ENCODE measurements at regions not wholly inside any gene's neighbourhood (a gene's known extent, or its start where the extent isn't known, plus 50 kb on each side); places are given as distances from the start of the nearest gene placed in this dataset.
"Not testable (repeated sequence)": the region's sequence is repeated elsewhere in the genome, so short reads cannot be mapped to it uniquely, and the experiment has no call there.

DNA sequence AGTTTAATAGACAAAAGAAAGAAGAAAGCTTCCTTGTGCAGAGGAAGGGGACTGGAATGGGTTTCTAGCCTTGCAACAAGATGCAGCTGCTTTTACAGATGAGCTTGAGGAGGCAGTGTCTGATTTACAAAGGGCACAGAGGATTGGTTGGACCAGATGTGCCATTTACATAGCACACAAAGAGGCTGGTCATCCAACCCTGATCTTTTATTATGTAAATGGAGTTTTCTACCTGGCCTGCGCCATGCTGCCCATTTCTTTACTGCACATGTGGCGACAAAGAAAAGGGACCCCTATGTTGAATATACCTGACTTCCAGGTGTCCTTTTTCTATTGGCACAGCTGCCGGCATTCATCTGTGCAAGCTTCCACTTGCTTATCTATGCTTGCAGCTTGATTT, 409.4 kb upstream of the FRG2C start:
- Histone ChIP-seq H3K9me1 (ENCODE audit: control insufficient read depth, extremely low read depth, insufficient read depth, low read length) (no peaks in the 10 kb centered on the region), H4K20me1 (ENCODE audit: control insufficient read depth, extremely low read depth, insufficient read depth, low read length) (no peaks in the 10 kb centered on the region), H3K27me3 (ENCODE audit: control insufficient read depth, extremely low read depth, insufficient read depth, low read length) (no peaks in the 10 kb centered on the region), H3K9me3 (ENCODE audit: control insufficient read depth, low read depth, low read length) (no peaks in the 10 kb centered on the region), H3K27ac (ENCODE audit: control insufficient read depth, insufficient read depth, low read length) (no peak overlapping the region), H3K4me1 (ENCODE audit: control insufficient read depth, extremely low read depth, insufficient read depth, low read length) (no peaks in the 10 kb centered on the region), H3K79me2 (ENCODE audit: control insufficient read depth, insufficient read depth, low read length) (no peaks in the 10 kb centered on the region), H2AFZ (ENCODE audit: control insufficient read depth, low read length) (no peak overlapping the region), H3K4me3 (ENCODE audit: control insufficient read depth in 2 of 3, extremely low read depth in 1 of 3, insufficient read depth in 2 of 3, low read depth in 1 of 3, low read length in 3 of 3) (no peak overlapping the region), H3K36me3 (ENCODE audit: control insufficient read depth in 2 of 2, extremely low read depth in 1 of 2, insufficient read depth in 2 of 2, low read length in 2 of 2) (no peaks in the 10 kb centered on the region), H3K4me2 (ENCODE audit: control insufficient read depth, extremely low read depth, insufficient read depth, low read depth, low read length) (no peak overlapping the region), H3K9ac (ENCODE audit: control insufficient read depth, extremely low read depth, insufficient read depth, low read length) (no peak overlapping the region)
- FAIRE-seq (no peak), DNase-seq (ENCODE audit: low read depth, low spot score) (no peak)
- TF ChIP-seq EZH2 (IDR thresholded peaks at IDR 0.05; ENCODE audit: low read length): no peak
- TF ChIP-seq, protein P1, sequence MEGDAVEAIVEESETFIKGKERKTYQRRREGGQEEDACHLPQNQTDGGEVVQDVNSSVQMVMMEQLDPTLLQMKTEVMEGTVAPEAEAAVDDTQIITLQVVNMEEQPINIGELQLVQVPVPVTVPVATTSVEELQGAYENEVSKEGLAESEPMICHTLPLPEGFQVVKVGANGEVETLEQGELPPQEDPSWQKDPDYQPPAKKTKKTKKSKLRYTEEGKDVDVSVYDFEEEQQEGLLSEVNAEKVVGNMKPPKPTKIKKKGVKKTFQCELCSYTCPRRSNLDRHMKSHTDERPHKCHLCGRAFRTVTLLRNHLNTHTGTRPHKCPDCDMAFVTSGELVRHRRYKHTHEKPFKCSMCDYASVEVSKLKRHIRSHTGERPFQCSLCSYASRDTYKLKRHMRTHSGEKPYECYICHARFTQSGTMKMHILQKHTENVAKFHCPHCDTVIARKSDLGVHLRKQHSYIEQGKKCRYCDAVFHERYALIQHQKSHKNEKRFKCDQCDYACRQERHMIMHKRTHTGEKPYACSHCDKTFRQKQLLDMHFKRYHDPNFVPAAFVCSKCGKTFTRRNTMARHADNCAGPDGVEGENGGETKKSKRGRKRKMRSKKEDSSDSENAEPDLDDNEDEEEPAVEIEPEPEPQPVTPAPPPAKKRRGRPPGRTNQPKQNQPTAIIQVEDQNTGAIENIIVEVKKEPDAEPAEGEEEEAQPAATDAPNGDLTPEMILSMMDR (optimal IDR thresholded peaks at IDR 0.05 in 1 of 3, IDR thresholded peaks at IDR 0.05 in 1 of 3, conservative IDR thresholded peaks at IDR 0.05 in 1 of 3; ENCODE audit: extremely low read depth in 1 of 3, insufficient read depth in 2 of 3, low read length in 3 of 3): no peak
- dilution Hi-C loops (cut with MboI; ENCODE audit: extremely low pct_ligation_motif_present, low sequenced_read_pairs): no loop called here

DNA sequence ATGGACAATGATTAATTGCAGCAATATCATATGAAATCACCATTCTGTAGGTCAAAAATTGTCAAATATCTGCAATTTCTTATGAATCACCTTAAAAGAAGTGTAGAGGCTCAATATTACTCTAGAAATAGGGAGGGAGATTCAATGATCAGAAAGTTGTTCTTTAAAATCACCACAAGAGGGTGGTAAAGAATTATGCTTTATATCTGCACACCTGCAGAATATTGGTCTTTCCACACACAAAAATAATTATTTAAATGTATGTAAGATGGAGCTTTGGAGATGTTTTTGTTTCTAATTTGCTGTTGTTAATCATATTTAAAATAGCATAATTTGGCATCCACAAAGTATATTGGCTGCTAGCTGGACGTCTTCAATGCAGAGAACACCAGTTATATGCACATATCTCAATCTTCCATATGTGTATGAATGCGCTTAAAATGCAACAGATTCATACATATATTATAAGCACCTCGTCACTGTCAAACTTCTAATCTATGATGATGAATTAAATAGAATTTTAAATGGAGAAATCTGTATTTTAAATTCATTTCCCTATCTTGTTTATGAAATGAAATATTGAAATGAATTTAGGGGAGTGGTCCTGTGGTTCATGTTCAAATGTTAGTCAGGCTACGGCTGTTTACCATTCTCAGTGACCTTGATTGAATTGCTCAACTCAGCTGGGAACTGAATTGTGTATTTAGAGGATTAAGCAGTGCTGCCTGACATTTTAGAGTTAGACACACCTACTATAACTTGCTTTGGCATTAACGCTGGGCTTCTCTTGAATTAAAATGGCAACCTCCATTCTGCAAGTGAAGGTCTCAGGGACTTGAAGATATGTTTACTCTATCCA, 405.1 kb upstream of the FRG2C start:
- H3K9me1 ChIP-seq (ENCODE audit: control insufficient read depth, extremely low read depth, insufficient read depth, low read length); H4K20me1 ChIP-seq (ENCODE audit: control insufficient read depth, extremely low read depth, insufficient read depth, low read length); H3K36me3 ChIP-seq (ENCODE audit: control insufficient read depth in 2 of 2, extremely low read depth in 1 of 2, insufficient read depth in 2 of 2, low read length in 2 of 2); H3K79me2 ChIP-seq (ENCODE audit: control insufficient read depth, insufficient read depth, low read length); dilution Hi-C loops (cut with MboI; ENCODE audit: extremely low pct_ligation_motif_present, low sequenced_read_pairs); H3K9ac ChIP-seq (ENCODE audit: control insufficient read depth, extremely low read depth, insufficient read depth, low read length); H3K27ac ChIP-seq (ENCODE audit: control insufficient read depth, insufficient read depth, low read length); DNase-seq (ENCODE audit: low read depth, low spot score); H3K9me3 ChIP-seq (ENCODE audit: control insufficient read depth, low read depth, low read length); H3K4me1 ChIP-seq (ENCODE audit: control insufficient read depth, extremely low read depth, insufficient read depth, low read length); H3K4me3 ChIP-seq (ENCODE audit: control insufficient read depth in 2 of 3, extremely low read depth in 1 of 3, insufficient read depth in 2 of 3, low read depth in 1 of 3, low read length in 3 of 3); H3K4me2 ChIP-seq (ENCODE audit: control insufficient read depth, extremely low read depth, insufficient read depth, low read depth, low read length); H3K27me3 ChIP-seq (ENCODE audit: control insufficient read depth, extremely low read depth, insufficient read depth, low read length); H2AFZ ChIP-seq (ENCODE audit: control insufficient read depth, low read length): not testable (repeated sequence)
- TF ChIP-seq, protein P1 (optimal IDR thresholded peaks at IDR 0.05 in 1 of 3, IDR thresholded peaks at IDR 0.05 in 1 of 3, conservative IDR thresholded peaks at IDR 0.05 in 1 of 3; ENCODE audit: extremely low read depth in 1 of 3, insufficient read depth in 2 of 3, low read length in 3 of 3): peak in 1 of 3 experiments; percentile 21
- FAIRE-seq: peak; percentile 13

DNA sequence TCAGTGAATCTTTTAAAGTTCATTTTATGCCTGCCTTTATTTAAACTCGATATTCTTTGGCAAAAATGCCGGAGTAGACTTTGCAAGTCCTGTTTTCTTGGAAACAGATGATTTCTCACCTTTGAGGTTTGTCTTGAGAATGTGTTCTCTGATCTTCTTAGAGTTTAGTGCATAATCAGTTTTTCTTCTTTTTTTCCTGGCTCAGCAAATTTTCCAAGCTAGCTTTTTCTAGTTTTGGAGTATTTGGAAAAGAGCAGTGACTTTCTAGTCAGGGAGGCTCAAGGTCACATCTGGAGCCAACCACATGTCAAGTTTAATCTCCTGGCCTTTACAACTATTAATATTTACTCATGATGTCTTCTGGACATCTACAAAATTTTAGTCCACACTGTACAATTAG, 403.2 kb upstream of the FRG2C start:
- H3K36me3 ChIP-seq (ENCODE audit: control insufficient read depth in 2 of 2, extremely low read depth in 1 of 2, insufficient read depth in 2 of 2, low read length in 2 of 2); H3K4me1 ChIP-seq (ENCODE audit: control insufficient read depth, extremely low read depth, insufficient read depth, low read length); DNase-seq (ENCODE audit: low read depth, low spot score); FAIRE-seq; H3K79me2 ChIP-seq (ENCODE audit: control insufficient read depth, insufficient read depth, low read length); dilution Hi-C loops (cut with MboI; ENCODE audit: extremely low pct_ligation_motif_present, low sequenced_read_pairs); H3K4me2 ChIP-seq (ENCODE audit: control insufficient read depth, extremely low read depth, insufficient read depth, low read depth, low read length); H3K27ac ChIP-seq (ENCODE audit: control insufficient read depth, insufficient read depth, low read length); H3K9me3 ChIP-seq (ENCODE audit: control insufficient read depth, low read depth, low read length); H2AFZ ChIP-seq (ENCODE audit: control insufficient read depth, low read length); H3K9ac ChIP-seq (ENCODE audit: control insufficient read depth, extremely low read depth, insufficient read depth, low read length); H3K9me1 ChIP-seq (ENCODE audit: control insufficient read depth, extremely low read depth, insufficient read depth, low read length); H4K20me1 ChIP-seq (ENCODE audit: control insufficient read depth, extremely low read depth, insufficient read depth, low read length); H3K27me3 ChIP-seq (ENCODE audit: control insufficient read depth, extremely low read depth, insufficient read depth, low read length); H3K4me3 ChIP-seq (ENCODE audit: control insufficient read depth in 2 of 3, extremely low read depth in 1 of 3, insufficient read depth in 2 of 3, low read depth in 1 of 3, low read length in 3 of 3): not testable (repeated sequence)

Data from keratinocyte (primary cell).